Medulla oblongata (tissue), 1 donor: ENCODE measurements at regions not wholly inside any gene's neighbourhood (a gene's known extent, or its start where the extent isn't known, plus 50 kb on each side); places are given as distances from the start of the nearest gene placed in this dataset.
"Not testable (repeated sequence)": the region's sequence is repeated elsewhere in the genome, so short reads cannot be mapped to it uniquely, and the experiment has no call there.

Source experiments
- DNase-seq: peaks from one replicate; pipeline ENCODE4 v3.0.0-alpha.2; 2015; ENCODE audit errors: extremely low spot score

DNA sequence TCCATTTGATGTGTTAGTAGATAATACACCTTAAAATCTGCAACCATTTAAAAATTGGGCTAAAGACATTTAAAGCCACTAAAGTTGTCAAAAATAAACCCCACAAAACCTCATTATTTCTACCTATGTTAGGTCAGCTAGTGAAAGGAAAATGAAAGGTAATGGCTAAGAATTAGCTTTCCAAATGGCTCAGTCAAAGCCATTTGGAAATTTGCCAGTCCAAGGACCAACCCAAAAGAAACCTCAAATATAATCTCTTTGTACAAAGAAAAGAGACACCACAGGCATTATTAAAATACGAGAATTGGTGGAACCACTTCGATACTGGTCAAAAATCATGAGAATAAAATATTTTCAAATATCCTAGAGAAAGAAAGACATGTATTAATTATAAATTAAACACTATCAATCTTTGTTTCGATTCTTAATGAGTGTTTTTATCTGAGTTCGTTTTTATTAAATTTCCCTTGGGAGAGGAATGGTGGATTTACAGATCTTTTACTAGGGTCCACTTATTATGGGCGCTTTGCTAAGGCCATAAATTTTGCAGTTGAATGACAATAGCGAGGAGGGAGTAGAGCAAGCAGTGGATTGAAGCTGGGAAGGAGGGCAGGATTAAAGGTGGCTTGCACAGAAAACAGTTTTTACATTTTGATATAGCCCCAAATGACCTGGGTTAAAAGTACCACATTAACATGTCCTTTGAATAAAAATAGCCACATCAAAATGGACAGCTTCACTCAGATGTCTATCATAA lies 116.8 kb upstream of the SHB start:
- no peak for DNase-seq

DNA sequence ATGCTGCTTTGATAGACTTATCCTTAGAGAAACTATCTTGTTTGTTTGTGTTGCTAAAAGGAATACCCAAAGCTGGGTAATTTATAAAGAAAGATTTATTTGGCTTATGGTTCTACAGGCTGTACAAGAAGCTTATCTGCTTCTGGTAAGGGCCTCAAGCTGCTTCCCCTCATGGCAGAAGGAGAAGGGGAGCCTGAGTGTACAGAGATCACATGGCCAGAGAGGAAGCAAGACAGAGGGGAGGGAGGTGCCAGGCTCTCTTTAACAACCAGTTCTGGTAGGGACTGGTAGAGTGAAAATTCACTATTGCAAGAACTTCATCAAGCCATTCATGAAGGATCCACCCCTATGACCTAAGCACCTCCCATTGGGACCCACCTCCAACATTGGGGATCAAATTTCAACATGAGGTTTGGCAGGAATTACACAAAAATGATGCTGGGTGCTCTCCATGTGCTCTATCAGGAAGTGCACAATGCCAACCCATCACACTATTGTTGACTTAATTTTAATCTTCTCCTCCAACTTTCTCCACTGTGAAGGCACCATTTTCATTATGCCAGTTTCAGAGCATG lies 115.1 kb upstream of the SHB start:
- DNase-seq, result no peak

DNA sequence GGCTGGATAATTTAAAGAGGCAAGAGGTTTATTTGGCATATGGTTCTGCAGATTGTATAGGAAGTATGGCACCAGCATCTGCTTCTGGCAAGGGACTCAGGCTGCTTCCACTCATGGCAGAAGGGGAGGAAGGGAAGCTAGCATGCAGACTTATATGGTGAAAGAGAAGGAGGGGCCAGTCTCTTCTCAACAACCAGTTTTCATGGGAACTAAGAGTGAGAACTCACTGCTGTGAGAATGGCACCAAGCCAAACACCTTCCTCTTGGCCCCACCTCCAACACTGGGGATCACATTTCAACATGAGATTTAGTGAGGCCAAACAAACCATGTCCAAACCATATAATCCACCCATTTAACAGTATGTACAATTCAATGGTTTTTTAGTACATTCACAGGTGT lies 113.3 kb upstream of the SHB start:
- no peak for DNase-seq

DNA sequence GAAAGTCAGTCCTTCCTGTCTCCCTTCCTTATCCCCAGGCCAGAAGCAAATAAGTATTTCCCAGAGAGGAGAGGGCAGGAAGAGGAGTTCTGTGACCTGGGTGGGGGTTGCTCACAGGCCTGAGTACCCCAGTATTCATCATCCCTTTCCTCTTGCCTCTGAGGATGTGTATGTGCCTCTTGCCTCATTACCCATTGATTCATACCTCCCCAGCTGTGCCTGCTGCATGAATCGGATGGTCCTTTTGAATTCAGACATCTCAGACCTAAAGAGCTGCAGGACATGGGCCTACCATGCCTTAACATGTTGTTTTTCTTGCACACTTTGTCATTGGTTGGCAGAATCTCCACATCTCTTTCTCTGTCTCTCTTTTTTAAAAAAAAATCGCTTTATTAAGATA lies 112.8 kb upstream of the SHB start:
- DNase-seq, result no peak

DNA sequence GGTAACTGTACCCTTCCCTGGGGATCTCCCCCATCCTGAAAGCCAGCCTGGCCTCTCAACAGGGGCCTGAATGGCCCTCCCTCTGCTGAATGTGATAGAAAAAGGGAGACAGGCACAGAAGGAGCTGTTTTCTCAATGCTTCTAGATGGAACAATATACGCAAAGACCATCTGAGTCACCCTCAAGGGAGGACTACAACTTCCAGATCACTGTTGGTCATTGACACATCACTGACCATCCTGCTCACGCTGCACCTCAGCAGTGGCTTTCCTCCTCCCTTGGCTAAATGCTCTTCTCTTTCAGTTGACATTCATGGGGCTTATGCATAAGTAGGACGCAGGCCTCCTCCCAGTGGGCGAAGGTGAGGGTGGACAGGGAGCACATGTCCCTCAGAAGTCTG lies 112.2 kb upstream of the SHB start:
- DNase-seq, result no peak

DNA sequence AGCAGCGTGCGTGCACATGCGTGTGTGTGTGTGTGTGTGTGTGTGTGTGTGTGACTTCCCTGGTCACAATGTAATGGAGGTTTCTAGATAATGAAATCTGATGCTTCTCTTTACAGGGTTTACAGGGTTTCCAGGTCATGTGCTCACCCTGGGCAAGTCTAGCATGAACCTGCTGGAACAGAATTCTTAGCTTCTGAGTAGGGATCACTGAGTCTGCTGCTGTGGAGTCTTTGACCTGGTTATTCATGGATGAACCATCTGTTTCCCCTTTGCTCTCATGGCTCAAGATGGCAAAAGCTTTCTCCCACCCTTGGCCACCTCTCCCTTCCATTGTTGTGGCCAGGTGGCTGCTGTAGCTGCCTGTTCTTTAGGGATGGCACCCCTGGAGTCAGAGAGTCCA lies 111.6 kb upstream of the SHB start:
- no peak for DNase-seq

DNA sequence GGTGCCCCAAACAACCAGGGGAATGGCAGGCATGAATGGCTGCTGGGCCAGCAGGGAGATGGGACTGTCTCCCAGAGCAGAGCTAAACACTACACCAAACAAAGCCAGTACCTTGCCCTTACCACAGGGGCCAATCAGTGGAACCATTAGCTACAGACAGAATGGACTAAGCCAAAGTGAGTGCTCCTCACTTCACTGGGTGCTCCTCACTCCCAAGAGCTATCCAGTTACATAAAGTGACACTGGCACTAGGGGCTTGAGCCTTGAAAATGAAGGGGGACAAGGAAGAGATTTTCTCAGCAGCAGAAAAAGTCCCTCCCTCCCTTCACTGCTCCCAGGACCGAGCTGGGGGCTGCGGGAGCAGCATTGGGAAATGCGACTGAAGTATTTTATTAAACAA lies 110.9 kb upstream of the SHB start:
- DNase-seq, result no peak

DNA sequence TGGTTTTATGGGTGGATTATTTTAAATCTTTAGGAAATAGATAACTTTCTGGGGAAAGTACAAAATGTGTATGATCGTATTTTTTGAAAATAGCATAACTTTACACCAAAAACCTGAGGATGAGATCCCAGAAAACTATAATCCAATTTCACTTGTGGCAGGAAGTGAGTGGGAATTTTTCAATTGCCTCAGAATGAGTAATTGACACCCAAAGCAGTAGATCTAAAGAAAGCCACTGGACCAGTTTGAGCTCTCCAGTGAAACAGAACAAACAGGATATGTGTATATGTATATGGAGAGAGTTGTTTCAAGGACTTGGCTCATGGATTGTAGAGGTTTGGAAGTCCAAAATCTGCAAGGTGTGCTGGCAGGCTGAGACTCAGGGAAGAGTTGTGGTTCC lies 109.2 kb upstream of the SHB start:
- no peak for DNase-seq

DNA sequence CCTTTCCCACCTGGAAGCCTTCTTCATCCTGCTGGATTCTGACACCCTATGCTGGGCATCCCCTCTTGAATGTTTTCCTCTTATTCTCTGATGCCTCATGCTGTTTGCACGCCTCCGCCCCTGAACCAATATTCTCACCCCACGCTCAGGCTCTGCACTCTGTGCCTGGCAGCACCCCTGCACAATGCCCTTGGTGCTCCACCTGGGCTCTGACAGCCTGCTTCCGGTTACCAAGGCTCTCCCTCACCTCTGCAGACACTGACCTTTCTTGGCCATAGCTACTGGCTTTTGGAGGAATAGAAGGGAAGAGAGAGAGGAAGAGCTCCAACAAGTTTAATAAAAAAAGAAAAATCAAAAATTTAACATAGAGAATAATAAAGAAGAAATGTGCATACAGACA lies 108.7 kb upstream of the SHB start:
- DNase-seq, result no peak

DNA sequence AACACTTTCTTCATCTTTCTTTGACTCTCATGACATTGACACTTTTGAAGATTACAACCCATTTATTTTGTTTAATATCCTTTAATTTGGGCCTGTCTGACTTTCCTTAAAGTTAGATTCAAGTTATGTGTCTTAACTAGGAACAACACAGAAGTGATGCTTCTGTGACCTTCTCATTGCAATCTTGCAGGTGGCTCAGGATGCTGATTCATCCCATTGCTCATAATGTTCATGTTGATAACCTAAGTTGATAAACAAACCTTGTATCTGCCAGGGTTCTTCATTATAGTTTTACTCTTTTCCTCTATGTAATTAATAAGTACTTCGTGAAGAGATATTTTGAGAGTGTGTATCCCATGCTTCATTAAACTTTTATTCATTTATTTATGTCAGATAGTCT lies 107.2 kb upstream of the SHB start:
- DNase-seq, result no peak

DNA sequence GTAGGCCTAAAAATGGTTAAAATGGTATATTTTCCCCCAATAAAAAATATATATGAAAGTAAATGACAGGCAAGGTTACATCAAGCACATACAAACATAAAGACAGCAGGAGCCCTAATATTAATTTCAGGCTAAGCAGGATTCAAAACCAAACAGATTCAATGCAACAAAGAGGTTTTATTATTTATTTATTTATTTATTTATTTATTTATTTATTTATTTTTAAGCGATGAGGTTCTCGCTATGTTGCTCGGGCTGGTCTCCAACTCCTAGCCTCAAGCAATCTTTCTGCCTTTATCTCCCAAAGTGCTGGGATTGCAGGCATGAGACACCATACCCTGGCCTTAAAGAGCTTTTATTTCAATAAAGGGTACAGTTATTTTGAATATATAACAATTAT lies 106.4 kb upstream of the SHB start:
- DNase-seq, result no peak

DNA sequence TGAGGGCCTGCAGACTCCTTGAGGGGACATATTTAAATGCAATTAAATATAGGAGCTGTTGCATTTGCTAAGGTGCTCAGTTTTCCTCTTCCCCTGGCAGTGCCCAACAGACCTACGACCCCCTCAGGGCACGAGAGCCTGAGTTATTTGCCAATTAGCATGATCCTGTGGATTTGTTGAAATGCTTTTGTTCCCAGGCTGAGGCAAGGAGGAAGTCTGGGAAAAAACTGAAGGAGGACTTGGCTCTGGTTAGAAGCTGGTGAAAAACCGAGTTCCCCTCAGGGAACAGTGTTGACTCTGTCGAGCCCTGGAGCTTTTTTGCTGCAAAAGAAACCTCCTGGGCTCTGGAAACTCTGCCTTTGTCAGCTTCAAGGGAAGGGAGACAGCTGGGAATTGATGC lies 103.6 kb upstream of the SHB start:
- no peak for DNase-seq

DNA sequence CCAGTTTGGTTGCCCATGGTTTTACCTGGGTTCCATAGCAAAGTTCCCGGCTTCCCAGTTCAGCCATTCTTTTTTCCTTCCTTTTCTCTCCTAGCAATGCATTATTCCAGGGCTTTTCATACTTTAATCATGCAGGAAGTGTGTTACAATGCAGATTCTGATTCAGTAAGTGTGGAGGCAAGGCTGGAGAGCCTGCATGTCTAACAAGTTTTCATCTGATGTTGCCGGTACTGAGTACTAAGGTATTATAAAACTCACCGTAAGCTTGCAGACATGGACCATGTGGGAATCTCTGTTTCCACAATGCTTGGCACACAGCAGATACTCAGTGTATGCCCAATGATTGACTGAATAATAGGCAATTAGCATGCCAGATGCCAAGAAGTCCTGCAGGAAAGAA lies 102.9 kb upstream of the SHB start:
- no peak for DNase-seq

DNA sequence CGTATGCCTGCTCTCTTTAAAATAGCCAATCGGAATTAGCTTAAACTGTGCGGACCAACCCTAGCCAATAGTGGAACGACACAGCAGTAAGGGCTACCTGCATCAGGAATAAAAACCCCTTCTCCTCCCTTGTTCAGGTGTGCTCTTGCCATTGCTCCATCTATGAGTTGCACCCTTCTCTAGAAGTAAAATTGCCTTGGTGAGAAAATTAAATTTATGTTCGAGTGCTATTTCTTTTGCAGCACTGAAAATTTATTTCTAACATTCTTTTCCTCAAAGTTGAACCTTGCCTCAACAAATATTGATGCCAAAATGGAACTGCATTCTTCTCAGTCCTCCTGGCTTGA lies 102.5 kb upstream of the SHB start:
- no peak for DNase-seq

DNA sequence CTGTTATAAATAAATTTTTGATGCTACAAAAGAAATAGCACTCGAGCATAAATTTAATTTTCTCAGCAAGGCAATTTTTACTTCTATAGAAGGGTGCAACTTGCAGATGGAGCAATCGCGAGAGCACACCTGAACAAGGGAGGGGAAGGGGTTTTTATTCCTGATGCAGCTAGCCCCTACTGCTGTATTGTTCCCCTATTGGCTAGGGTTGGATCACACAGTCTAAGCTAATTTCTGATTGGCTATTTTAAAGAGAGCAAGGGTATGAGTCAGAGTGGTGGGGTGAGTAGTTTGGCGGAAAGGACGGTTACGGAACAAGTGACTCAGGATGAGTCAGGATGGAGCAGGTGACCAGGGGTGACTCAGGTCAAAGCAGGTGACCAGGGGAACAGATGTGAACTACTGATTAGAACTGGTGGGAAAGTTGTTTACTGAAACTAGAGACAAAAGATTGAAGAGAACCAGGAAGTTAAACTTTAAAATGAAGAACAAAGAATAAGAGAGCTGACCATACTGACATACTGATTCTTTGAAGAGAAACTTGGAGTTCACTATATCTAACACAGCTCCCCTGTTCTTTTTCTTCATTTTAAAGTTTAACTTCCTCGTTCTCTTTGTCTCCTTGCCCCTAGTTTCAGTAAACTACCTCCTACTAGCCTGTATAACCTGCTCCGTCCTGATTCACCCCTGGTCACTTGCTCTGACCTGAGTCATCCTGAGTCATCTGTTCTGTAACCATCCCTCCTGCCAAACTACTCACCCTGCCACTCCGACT lies 101.9 kb upstream of the SHB start:
- not testable (repeated sequence) for DNase-seq

DNA sequence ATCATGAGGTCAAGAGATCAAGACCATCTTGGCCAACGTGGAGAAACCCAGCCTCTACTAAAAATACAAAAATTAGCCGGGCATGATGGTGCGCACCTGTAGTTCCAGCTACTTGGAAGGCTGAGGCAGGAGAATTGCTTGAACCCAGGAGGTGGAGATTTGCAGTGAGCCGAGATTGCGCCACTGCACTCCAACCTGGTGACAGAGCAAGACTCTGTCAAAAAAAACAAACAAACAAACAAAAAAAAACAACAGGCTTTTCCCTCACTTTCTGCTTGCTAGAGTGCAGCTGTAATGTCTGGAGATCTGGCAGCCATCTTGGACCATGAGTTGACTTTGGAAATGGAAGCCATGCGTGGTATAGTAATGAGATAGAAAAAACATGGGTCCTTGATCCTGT lies 101.1 kb upstream of the SHB start:
- DNase-seq, result not testable (repeated sequence)

DNA sequence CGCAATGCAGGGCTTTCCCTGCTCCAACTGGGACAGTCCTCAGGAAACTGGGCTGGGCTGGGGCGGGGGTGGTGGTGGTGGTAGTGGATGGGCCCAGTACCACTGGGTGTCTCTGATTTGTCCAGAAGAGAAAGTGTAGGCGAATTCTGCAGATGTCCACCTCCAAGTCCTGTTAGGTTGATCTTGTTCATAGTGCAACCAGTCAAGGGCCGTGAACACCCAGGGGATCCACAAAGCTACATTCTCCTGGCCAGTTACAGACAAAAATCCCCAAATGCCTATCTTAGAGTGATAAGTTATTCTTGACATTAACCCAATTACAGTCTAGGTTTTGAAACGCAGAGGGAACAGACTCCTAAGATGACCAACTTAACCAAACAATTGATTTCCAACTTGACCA lies 97.5 kb upstream of the SHB start:
- no peak for DNase-seq

DNA sequence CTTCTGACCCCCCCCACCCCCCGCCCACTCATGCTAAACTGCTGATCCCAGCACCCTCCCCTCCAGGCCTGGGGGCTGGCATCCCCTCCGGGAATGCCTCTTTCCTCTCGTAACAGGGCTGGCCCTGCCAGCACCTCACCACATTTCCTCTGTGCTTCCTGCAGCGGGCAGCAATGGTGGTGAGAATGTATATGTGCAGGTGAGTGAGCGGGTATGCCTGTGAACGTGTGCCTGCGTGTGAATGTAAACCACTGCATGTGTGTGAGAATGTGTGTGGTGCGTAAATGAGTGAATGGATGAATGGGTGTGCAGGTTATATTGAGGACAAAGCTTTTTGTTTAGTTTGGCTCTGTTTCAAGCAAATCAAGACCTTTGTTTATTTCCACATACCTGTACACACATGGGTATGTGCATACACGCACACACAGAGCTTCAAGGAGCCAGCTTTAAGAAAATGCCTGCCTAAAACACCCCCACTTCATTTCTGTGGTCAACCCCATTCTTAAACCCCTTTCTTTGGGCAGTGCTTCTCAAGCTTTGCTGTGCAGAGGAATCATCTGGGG lies 95.7 kb upstream of the SHB start:
- DNase-seq, result no peak

DNA sequence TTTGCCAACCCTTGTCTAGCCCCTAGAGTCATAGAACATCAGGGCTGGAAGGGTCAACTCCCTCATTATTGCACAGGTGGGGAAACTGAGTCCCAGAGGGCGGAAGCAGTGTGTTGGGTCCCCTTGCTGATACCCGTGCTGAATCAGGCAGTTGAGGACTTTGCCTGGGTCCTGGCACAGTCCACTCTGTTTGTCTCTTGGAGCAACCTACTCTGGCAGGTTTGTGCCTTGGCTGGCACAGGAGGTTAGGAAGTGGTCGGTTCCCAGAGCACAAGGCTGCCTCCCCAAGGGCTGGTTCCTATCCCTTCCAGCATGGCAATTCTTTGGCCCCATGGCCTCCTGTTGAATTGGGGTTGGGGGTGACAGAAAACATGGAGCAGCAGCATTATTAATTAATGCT lies 94.5 kb upstream of the SHB start:
- no peak for DNase-seq

DNA sequence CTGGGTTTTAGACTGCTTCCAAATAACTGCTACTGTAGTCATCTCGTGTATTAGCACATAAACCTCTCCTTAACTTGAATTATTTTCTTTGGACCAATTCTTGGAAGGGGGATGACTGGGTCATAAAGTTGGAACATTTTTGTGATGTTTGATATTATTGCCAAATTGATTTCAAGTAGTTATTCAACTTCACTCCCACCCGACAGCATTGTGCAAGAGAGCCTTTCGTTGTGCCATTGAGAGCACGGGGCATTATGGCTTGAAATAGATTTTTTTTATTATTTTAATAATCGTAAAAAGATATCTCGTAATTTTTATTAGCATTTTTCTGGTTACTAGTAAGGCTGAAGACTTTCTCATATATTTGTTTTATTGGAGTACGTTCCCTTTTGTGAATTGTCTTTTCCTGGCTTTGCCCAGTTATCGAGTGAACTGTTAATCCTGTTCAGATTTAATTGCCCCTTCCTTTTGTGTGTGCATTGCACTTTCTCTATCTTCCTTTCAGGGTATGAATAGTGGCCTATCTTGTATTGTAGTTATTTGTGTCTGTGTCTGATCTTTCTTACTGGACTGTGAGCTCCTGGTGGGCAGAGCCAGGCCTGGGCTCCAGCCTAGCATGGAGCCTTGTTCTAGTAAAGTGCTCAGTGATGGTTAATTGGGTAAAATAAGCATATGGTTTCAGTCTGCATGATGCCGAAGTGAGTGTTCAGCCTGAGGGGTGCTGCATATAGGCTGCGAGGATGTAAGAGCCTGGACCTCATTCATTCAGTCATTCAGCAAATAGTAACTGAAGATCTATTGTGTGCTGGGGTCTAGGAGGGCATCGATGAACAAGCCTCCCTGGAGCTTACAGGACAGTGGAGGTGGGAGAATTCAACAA lies 93.5 kb upstream of the SHB start:
- no peak for DNase-seq

DNA sequence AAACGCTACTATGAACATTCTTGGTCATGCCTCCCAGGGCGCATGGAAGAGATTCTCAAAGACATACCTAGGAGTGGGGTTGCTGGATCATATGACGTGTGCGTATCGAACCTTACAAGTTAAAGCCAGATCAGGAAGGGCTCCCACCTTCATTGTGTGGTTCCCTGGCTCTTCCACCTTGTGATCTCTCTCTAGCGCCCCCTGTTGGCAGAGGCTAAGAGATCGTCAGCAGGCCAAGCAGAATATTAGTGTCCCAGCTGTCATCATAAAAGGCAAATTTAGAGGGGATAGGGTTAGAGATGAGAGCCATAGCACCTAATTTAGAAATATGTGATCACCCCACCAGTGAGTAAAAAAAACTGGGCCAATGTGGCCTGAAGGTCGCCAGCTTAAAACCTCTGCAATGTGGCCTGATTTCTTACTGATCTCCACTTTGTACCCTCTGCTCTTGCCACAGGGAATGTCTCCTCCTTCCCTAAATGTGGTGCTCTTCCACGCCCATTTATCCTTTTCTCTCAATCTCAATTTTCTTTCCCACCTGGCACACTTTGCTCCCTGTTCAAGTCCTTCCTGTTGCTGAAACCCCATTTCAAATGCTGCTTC lies 91.7 kb upstream of the SHB start:
- DNase-seq, result peak; percentile 52

DNA sequence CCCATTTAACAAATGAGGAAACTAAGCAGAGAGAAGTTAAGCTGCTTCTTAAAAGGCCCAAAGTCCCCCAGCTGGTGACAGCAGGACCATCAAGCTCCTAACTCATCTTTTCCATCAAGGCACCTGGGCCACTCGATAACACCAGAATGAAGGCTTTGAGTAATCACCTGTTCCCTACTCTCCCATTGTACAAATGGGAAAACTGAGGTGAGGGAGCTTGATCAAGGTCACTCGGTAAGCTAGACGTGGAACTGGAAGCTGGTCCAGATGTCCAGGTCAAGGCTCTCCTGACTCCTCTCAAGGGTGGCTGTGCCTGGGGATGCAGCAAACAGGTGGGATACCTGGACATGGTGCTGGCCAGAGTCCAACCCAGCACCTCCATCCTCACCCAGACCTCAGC lies 90.6 kb upstream of the SHB start:
- no peak for DNase-seq
